GM20000 (cell line): ENCODE measurements at regions not wholly inside any gene's neighbourhood (a gene's known extent, or its start where the extent isn't known, plus 50 kb on each side); places are given as distances from the start of the nearest gene placed in this dataset.

Experiments used
- DNase-seq: peaks from one replicate; pipeline ENCODE4 v3.0.0; 2012; ENCODE audit warnings: low spot score
- CTCF ChIP-seq: IDR thresholded peaks from 2 replicates; pipeline ENCODE4 v1.5.1; 2012; ENCODE audit warnings: mild to moderate bottlenecking, control low read depth; ENCODE audit errors: extremely low read depth, missing control alignments

GRCh38 chr3:68173012-68173634 is 518.7 kb upstream of the SUCLG2 start:
- DNase-seq: no peak
- no peak for TF ChIP-seq CTCF

GRCh38 chr3:68172039-68172438 is 517.6 kb upstream of the SUCLG2 start:
- TF ChIP-seq CTCF: no peak
- DNase-seq: no peak

GRCh38 chr3:68163968-68164367 is 509.6 kb upstream of the SUCLG2 start:
- DNase-seq: no peak
- TF ChIP-seq CTCF: no peak

- no peak for DNase-seq
- TF ChIP-seq CTCF: no peak
These were observed 508.6 kb upstream of the SUCLG2 start for GRCh38 chr3:68163062-68163461.

GRCh38 chr3:68162644-68163043 is 508.2 kb upstream of the SUCLG2 start:
- no peak for DNase-seq
- TF ChIP-seq CTCF: no peak

GRCh38 chr3:68151359-68151758 is 496.9 kb upstream of the SUCLG2 start:
- TF ChIP-seq CTCF: no peak
- DNase-seq: no peak

GRCh38 chr3:68148447-68148846 is 494.0 kb upstream of the SUCLG2 start:
- no peak for DNase-seq
- TF ChIP-seq CTCF: no peak
